MCF 10A (cell line): ENCODE measurements at regions not wholly inside any gene's neighbourhood (a gene's known extent, or its start where the extent isn't known, plus 50 kb on each side); places are given as distances from the start of the nearest gene placed in this dataset.

Experiments used
- BruUV-seq: library from RNA; stranded (reverse); fragments of 400-500 nt; replicated peaks from 2 replicates; lab custom pipeline; 2021; lab: Mats Ljungman, UMichigan
- CTCF ChIA-PET: fragments of 300-600 bp; sonication (Branson Sonifier 250); formaldehyde crosslinking; extraction: SDS; loops from one replicate; lab custom pipeline; 2021; ENCODE audit warnings: antibody characterized with exemption, inconsistent platforms; lab: Yijun Ruan, JAX
- POLR2A ChIA-PET: fragments of 300-600, 350-650 bp; sonication (Branson Sonifier 250); formaldehyde crosslinking; extraction: SDS; loops from one replicate; lab custom pipeline; 2020; ENCODE audit warnings: antibody characterized with exemption, inconsistent platforms; lab: Yijun Ruan, JAX
- DNase-seq: peaks from one replicate; pipeline ENCODE4 v3.0.0-alpha.2; 2018; ENCODE audit not compliant: unreplicated experiment
- H3K27ac Mint-ChIP-seq: one replicate; pipeline ENCODE4 v1.8.0; 2022; ENCODE audit warnings: mild to moderate bottlenecking, low read depth, mixed read lengths; ENCODE audit not compliant: unreplicated experiment
- H3K27me3 Mint-ChIP-seq: one replicate; pipeline ENCODE4 v1.8.0; 2022; ENCODE audit warnings: mixed read lengths; ENCODE audit not compliant: insufficient read depth, unreplicated experiment
- H3K36me3 Mint-ChIP-seq: one replicate; pipeline ENCODE4 v1.8.0; 2022; ENCODE audit warnings: mild to moderate bottlenecking, moderate library complexity, mixed read lengths; ENCODE audit not compliant: insufficient read depth, unreplicated experiment
- H3K4me1 Mint-ChIP-seq: one replicate; pipeline ENCODE4 v1.8.0; 2022; ENCODE audit warnings: mixed read lengths; ENCODE audit not compliant: insufficient read depth, unreplicated experiment
- H3K4me3 Mint-ChIP-seq: one replicate; pipeline ENCODE4 v1.8.0; 2022; ENCODE audit warnings: mild to moderate bottlenecking, moderate library complexity, mixed read lengths; ENCODE audit not compliant: unreplicated experiment
- H3K9me3 Mint-ChIP-seq: one replicate; pipeline ENCODE4 v1.8.0; 2022; ENCODE audit warnings: mixed read lengths; ENCODE audit not compliant: unreplicated experiment
- intact Hi-C: fragments of 100-400 bp; cut with micrococcal nuclease; formaldehyde crosslinking; loops from 2 replicates; pipeline ENCODE4 v1.14.1; 2022
- TF ChIP-seq, protein P1 (sequence below): fragments of 200-600 bp; IDR thresholded peaks from one replicate; pipeline ENCODE4 v1.8.0; 2022; ENCODE audit warnings: antibody characterized with exemption, mild to moderate bottlenecking; ENCODE audit not compliant: unreplicated experiment

DNA sequence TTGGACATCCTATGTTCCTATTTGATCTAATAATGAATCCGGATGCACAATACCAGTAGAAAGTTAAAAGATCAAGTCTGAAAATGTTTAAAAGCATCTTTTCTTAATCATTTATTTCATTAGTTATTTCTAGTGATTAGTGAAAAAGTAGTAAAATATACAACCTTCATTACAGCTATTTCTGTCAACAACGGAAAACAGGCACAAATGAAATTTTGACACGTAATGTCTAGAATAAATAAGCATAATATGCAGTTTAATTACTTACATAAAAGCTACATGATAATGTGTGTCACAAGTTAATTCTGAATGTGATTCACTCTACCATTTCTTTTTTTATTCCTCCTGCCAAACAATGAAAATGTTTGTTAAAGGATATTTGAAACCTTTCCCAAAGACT lies 216.1 kb downstream of the MYCN start:
- no peaks in the 10 kb centered on the region for H3K4me1 Mint-ChIP-seq
- BruUV-seq = no TSS peak
- no peaks in the 10 kb centered on the region for H3K36me3 Mint-ChIP-seq
- H3K4me3 Mint-ChIP-seq = no peak overlapping the region
- ChIA-PET CTCF (no interaction called here), POLR2A (no interaction called here)
- TF ChIP-seq, protein P1, sequence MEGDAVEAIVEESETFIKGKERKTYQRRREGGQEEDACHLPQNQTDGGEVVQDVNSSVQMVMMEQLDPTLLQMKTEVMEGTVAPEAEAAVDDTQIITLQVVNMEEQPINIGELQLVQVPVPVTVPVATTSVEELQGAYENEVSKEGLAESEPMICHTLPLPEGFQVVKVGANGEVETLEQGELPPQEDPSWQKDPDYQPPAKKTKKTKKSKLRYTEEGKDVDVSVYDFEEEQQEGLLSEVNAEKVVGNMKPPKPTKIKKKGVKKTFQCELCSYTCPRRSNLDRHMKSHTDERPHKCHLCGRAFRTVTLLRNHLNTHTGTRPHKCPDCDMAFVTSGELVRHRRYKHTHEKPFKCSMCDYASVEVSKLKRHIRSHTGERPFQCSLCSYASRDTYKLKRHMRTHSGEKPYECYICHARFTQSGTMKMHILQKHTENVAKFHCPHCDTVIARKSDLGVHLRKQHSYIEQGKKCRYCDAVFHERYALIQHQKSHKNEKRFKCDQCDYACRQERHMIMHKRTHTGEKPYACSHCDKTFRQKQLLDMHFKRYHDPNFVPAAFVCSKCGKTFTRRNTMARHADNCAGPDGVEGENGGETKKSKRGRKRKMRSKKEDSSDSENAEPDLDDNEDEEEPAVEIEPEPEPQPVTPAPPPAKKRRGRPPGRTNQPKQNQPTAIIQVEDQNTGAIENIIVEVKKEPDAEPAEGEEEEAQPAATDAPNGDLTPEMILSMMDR = no peak
- no peaks in the 10 kb centered on the region for H3K9me3 Mint-ChIP-seq
- DNase-seq = no peak
- no peak overlapping the region for H3K27ac Mint-ChIP-seq
- intact Hi-C loops = no loop called here
- no peaks in the 10 kb centered on the region for H3K27me3 Mint-ChIP-seq

DNA sequence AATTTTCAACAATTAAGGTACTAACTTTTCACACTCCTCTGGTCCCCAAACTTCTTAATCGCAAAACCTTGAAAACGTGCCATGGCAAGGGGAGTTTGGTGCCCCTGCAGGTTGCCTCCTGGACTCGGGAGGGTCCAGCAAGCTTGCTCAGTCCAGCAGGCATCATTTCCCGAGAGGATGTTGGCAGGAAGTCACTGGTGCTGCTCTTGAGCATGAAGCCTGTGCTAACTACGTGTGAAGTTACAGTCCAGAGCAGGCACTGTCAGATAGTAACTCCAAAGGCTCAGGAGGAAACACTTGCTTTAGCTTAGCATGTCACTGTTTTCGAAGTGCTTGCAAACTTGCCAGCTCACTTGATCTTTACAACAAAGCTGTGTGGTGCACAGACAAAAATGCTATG lies 215.4 kb downstream of the MYCN start:
- no TSS peak for BruUV-seq
- DNase-seq = no peak
- ChIA-PET CTCF (interaction anchor here (0.6 kb wide), 1 partner anchor 293 kb away, joined by 3 read pairs; no protein-coding TSS in a partner anchor), POLR2A (no interaction called here)
- H3K9me3 Mint-ChIP-seq = no peaks in the 10 kb centered on the region
- no peak overlapping the region for H3K27ac Mint-ChIP-seq
- TF ChIP-seq, protein P1 = no peak
- H3K4me3 Mint-ChIP-seq = no peak overlapping the region
- intact Hi-C loops = no loop called here
- H3K4me1 Mint-ChIP-seq = no peaks in the 10 kb centered on the region
- H3K36me3 Mint-ChIP-seq = peaks cover 5% of the 10 kb centered on the region
- H3K27me3 Mint-ChIP-seq = no peaks in the 10 kb centered on the region

DNA sequence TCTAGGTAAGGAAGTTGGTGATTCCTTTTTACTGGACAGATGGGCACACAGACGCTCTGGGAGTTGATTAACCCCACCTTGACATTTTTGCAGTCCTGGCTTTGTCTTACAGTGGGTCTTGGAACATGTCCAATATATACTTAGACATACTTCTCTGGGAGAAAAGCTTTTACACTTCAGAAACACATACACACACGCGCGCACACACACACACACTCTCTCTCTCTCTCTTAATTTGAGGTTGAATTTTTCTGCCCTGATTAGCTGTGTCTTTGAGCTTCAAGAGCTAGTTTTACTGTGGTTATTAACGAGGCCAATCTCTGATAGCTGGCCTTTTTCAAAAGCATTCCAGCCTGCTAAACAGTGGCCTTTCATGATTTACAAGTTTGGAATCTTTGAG lies 215.0 kb downstream of the MYCN start:
- no peak for DNase-seq
- intact Hi-C loops = no loop called here
- POLR2A ChIA-PET = no interaction called here
- H3K27me3 Mint-ChIP-seq = no peaks in the 10 kb centered on the region
- no peak overlapping the region for H3K4me3 Mint-ChIP-seq
- peaks cover 6% of the 10 kb centered on the region for H3K36me3 Mint-ChIP-seq
- no peaks in the 10 kb centered on the region for H3K9me3 Mint-ChIP-seq
- CTCF ChIA-PET = no interaction called here
- H3K27ac Mint-ChIP-seq = no peak overlapping the region
- no TSS peak for BruUV-seq
- TF ChIP-seq, protein P1 = no peak
- H3K4me1 Mint-ChIP-seq = no peaks in the 10 kb centered on the region

DNA sequence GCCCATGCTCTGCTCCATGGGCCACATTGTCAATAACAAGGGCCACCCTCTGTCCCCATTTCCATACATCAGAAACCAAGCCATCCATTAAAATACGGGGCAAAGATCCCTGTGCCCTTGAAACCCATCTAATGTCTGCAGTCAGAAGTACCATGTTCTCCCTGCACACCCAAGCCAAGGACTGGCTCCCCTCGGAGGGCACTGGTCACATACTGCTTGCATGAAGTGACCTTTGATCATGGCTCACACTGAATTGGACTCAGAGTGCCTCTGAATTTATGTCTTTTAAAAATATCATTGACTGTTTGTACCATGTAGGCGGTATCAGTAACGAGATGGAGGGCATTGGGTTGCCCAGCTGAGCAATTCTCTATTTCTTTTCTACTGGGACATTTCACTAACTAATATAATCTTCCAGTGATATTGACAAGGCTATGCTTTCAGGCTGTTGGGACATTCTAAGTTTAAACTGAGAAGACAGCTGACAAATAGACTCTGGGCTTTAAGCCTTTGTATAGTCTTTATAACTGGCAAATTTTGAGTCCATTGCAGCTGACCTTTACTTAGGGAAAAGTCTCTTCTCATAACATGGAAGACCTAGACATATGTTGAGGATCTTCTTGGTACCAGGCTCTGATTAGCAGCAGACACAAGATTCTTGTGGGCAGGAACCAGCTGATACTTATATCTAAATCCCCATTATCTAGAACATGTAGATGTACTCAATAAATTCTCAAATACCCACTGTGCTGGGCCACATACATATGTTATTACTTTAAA lies 214.3 kb downstream of the MYCN start:
- no peak overlapping the region for H3K27ac Mint-ChIP-seq
- H3K4me3 Mint-ChIP-seq = no peak overlapping the region
- intact Hi-C loops = no loop called here
- H3K4me1 Mint-ChIP-seq = no peaks in the 10 kb centered on the region
- POLR2A ChIA-PET = no interaction called here
- CTCF ChIA-PET = interaction anchor here (0.5 kb wide), 1 partner anchor 406 kb away, joined by 4 read pairs; no protein-coding TSS in a partner anchor
- BruUV-seq = no TSS peak
- no peak for DNase-seq
- TF ChIP-seq, protein P1 = no peak
- H3K36me3 Mint-ChIP-seq = peaks cover 6% of the 10 kb centered on the region
- H3K27me3 Mint-ChIP-seq = no peaks in the 10 kb centered on the region
- no peaks in the 10 kb centered on the region for H3K9me3 Mint-ChIP-seq
